WTC11 (cell line): ENCODE measurements at regions not wholly inside any gene's neighbourhood (a gene's known extent, or its start where the extent isn't known, plus 50 kb on each side); places are given as distances from the start of the nearest gene placed in this dataset.

ENCODE experiments used
- ATAC-seq: fragments of 200-7000 bp; cut with Tn5 transposase; 2 replicates; pipeline ENCODE4 v1.10.0; 2021; ENCODE audit warnings: mild to moderate bottlenecking, moderate library complexity
- CTCF ChIA-PET: fragments of 300-600 bp; sonication (Branson Sonifier 250); formaldehyde crosslinking; loops from one replicate; lab custom pipeline; 2021; ENCODE audit warnings: antibody characterized with exemption; lab: Charles Lee
- POLR2A ChIA-PET: fragments of 350-600 bp; sonication (Branson Sonifier 250); formaldehyde crosslinking; loops from one replicate; lab custom pipeline; 2021; ENCODE audit warnings: antibody characterized with exemption; lab: Charles Lee
- DNase-seq: peaks from one replicate; pipeline ENCODE4 v3.0.0; 2021; ENCODE audit warnings: low spot score
- H3K27ac Mint-ChIP-seq: 2 replicates; pipeline ENCODE4 v1.8.0; 2021; ENCODE audit warnings: mixed read lengths
- H3K27me3 Mint-ChIP-seq: 2 replicates; pipeline ENCODE4 v1.8.0; 2021; ENCODE audit warnings: low read depth, mild to moderate bottlenecking, moderate library complexity, mixed read lengths
- H3K36me3 Mint-ChIP-seq: 2 replicates; pipeline ENCODE4 v1.8.0; 2021; ENCODE audit warnings: mixed read lengths
- H3K4me1 Mint-ChIP-seq: 2 replicates; pipeline ENCODE4 v1.8.0; 2022; ENCODE audit warnings: mixed read lengths
- H3K4me3 Mint-ChIP-seq: 2 replicates; pipeline ENCODE4 v1.8.0; 2021; ENCODE audit warnings: mild to moderate bottlenecking, moderate library complexity, mixed read lengths
- H3K9me3 Mint-ChIP-seq: 2 replicates; pipeline ENCODE4 v1.8.0; 2021; ENCODE audit warnings: mixed read lengths
- ATF1 ChIP-seq: sonication (generic); formaldehyde crosslinking; IDR thresholded peaks from 2 replicates; pipeline ENCODE4 v1.8.1; 2023; ENCODE audit warnings: mild to moderate bottlenecking, moderate library complexity, missing genetic modification reagents
- ATF6 ChIP-seq: sonication (generic); formaldehyde crosslinking; IDR thresholded peaks from 2 replicates; pipeline ENCODE4 v1.8.1; 2023; ENCODE audit warnings: mild to moderate bottlenecking, missing genetic modification reagents
- E2F1 ChIP-seq: sonication (generic); formaldehyde crosslinking; IDR thresholded peaks from 2 replicates; pipeline ENCODE4 v1.8.0; 2022; ENCODE audit warnings: mild to moderate bottlenecking, missing genetic modification reagents
- ELF4 ChIP-seq: sonication (generic); formaldehyde crosslinking; IDR thresholded peaks from 2 replicates; pipeline ENCODE4 v1.8.1; 2022; ENCODE audit warnings: low read depth, mild to moderate bottlenecking, moderate library complexity, missing genetic modification reagents
- FOXP4 ChIP-seq: sonication (generic); formaldehyde crosslinking; IDR thresholded peaks from 2 replicates; pipeline ENCODE4 v1.8.0; 2022; ENCODE audit warnings: mild to moderate bottlenecking, missing genetic modification reagents
- HMGA2 ChIP-seq: fragments of 250-450 bp; sonication (Bioruptor Pico); IDR thresholded peaks from 2 replicates; pipeline ENCODE4 v1.4.0; 2021; ENCODE audit warnings: mild to moderate bottlenecking, moderate library complexity
- HMGXB4 ChIP-seq: sonication (generic); formaldehyde crosslinking; IDR thresholded peaks from 2 replicates; pipeline ENCODE4 v1.8.1; 2023; ENCODE audit warnings: mild to moderate bottlenecking, moderate library complexity, missing genetic modification reagents
- IRF1 ChIP-seq: sonication (generic); formaldehyde crosslinking; IDR thresholded peaks from 2 replicates; pipeline ENCODE4 v1.8.0; 2023; ENCODE audit warnings: missing genetic modification reagents
- MAX ChIP-seq: sonication (generic); formaldehyde crosslinking; IDR thresholded peaks from 2 replicates; pipeline ENCODE4 v1.8.0; 2022; ENCODE audit warnings: mild to moderate bottlenecking, missing genetic modification reagents
- MLX ChIP-seq: sonication (generic); formaldehyde crosslinking; IDR thresholded peaks from 2 replicates; pipeline ENCODE4 v1.8.1; 2023; ENCODE audit warnings: mild to moderate bottlenecking, missing genetic modification reagents, moderate library complexity
- NFATC4 ChIP-seq: fragments of 250-450 bp; sonication (Bioruptor Pico); IDR thresholded peaks from 2 replicates; pipeline ENCODE4 v1.9.0; 2021; ENCODE audit warnings: mild to moderate bottlenecking
- OVOL2 ChIP-seq: fragments of 250-450 bp; sonication (Bioruptor Pico); IDR thresholded peaks from 2 replicates; pipeline ENCODE4 v1.9.0; 2021; ENCODE audit warnings: mild to moderate bottlenecking, borderline replicate concordance
- PRRX2 ChIP-seq: fragments of 250-450 bp; sonication (Bioruptor Pico); IDR thresholded peaks from 2 replicates; pipeline ENCODE4 v1.8.0; 2021; ENCODE audit warnings: mild to moderate bottlenecking
- RELA ChIP-seq: sonication (generic); formaldehyde crosslinking; IDR thresholded peaks from 2 replicates; pipeline ENCODE4 v1.8.1; 2022; ENCODE audit warnings: missing genetic modification reagents, mild to moderate bottlenecking, borderline replicate concordance
- SP1 ChIP-seq: sonication (generic); formaldehyde crosslinking; conservative IDR thresholded peaks from 2 replicates; pipeline ENCODE4 v1.8.1; 2022; ENCODE audit warnings: missing genetic modification reagents
- TEAD4 ChIP-seq: sonication (generic); formaldehyde crosslinking; IDR thresholded peaks from 2 replicates; pipeline ENCODE4 v1.8.0; 2022; ENCODE audit warnings: mild to moderate bottlenecking, missing genetic modification reagents
- ZNF232 ChIP-seq: sonication (generic); formaldehyde crosslinking; IDR thresholded peaks from 2 replicates; pipeline ENCODE4 v1.8.0; 2022; ENCODE audit warnings: mild to moderate bottlenecking, missing genetic modification reagents
- ZNF317 ChIP-seq: sonication (generic); formaldehyde crosslinking; IDR thresholded peaks from 2 replicates; pipeline ENCODE4 v1.8.1; 2023; ENCODE audit warnings: low read depth, mild to moderate bottlenecking, moderate library complexity, missing genetic modification reagents, borderline replicate concordance
- ZNF423 ChIP-seq: fragments of 250-450 bp; sonication (Bioruptor Pico); IDR thresholded peaks from 2 replicates; pipeline ENCODE4 v2.1.2; 2022; ENCODE audit warnings: mild to moderate bottlenecking, moderate library complexity
- ZNF425 ChIP-seq: fragments of 250-450 bp; sonication (Bioruptor Pico); conservative IDR thresholded peaks from 2 replicates; pipeline ENCODE4 v1.9.0; 2021; ENCODE audit warnings: mild to moderate bottlenecking
- TF ChIP-seq, protein P1 (sequence below): sonication (generic); formaldehyde crosslinking; conservative IDR thresholded peaks from 2 replicates; pipeline ENCODE4 v1.8.1; 2022; ENCODE audit warnings: mild to moderate bottlenecking, missing genetic modification reagents

DNA sequence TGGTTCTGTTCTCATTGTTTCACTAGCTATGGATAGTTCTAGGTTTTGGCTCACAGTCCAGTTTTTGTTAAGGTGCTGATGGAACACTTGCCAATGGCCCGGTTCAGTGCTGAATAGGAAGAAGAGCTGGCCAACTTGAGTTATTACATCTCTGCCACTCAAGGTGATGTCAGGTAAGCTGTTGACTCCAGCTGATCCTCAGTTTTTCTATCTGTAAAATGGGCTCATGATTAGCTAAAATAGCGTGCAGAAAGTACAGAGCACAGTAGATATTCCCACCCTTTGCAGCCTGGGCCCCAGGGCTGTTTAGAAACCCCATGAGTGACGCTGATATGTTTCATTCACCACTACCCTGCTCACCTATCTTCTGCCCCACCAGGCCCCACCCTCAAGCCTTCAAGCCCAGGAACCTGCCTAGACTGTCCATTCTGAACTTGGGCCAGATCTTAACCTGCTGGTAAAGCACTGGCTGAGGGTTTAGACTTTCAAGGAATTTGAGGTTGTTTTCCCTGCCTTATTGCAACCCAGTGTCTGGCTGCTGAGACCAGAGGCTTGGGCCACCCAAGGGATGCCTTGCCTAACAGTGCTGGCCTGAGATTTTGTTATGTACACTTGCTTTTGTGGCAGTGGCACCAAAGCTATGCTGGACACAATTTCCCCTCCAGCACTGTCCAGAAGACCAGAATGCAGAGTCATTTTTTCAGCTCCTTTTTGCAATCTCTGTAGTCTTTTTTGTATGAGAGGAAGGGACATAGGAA is 378.2 kb upstream of the ZMIZ1 start (continued):
- TF ChIP-seq HMGXB4 (no peak), ZNF317 (CRISPR knock-in tag) (no peak), HMGA2 (CRISPR knock-in tag) (no peak), MAX (CRISPR knock-in tag) (no peak), ZNF423 (no peak), ELF4 (no peak), OVOL2 (no peak), NFATC4 (no peak), SP1 (CRISPR knock-in tag) (no peak), ZNF232 (CRISPR knock-in tag) (no peak), FOXP4 (CRISPR knock-in tag) (no peak), PRRX2 (no peak), ATF1 (CRISPR knock-in tag) (no peak)
- TF ChIP-seq, protein P1, sequence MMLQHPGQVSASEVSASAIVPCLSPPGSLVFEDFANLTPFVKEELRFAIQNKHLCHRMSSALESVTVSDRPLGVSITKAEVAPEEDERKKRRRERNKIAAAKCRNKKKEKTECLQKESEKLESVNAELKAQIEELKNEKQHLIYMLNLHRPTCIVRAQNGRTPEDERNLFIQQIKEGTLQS (CRISPR knock-in tag) = no peak

DNA sequence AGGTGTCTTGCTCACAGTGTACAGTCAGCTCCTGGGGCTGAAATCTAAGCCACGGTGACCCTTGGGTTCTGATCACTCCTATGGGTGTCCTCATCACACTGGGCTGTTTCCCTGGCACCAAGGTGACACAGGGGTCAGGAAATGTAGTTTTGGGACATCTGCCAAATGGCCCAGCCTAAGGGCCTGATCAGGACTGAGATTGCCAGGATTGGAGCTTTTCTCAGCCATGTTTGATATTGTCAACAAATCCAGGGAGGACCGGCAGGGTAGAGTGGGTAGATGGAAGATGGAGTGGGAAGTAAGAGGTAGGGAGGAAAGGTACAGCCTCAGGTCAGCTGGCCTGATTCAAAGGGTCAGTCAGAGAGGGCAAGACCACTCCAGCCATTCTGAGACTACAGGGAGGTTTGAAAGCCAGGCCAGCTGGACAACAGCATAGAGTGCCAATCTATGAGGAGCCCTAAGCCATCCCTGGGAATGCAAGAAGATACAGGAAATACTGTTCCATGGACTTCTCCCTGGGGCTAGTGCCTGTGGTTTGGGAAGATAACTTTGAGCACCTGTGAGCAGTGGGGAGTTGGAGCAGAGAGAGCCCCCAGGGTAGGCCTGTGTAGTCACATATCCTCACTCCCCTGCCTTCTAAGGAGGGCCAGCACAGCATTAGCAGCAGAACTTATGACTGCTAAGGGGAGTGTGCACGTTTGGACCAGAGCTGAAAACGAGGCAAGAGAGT is 377.3 kb upstream of the ZMIZ1 start:
- TF ChIP-seq TEAD4 (CRISPR knock-in tag) (no peak), ATF6 (CRISPR knock-in tag) (no peak)
- H3K36me3 Mint-ChIP-seq = no peaks in the 10 kb centered on the region
- no peaks in the 10 kb centered on the region for H3K4me1 Mint-ChIP-seq
- ATAC-seq = no peak
- H3K4me3 Mint-ChIP-seq = no peak overlapping the region
- no peak for DNase-seq
- peaks cover 5% of the 10 kb centered on the region; the same call in 1 of the 2 replicates for H3K9me3 Mint-ChIP-seq
- H3K27me3 Mint-ChIP-seq = no peaks in the 10 kb centered on the region; the same call in 1 of the 2 replicates
- POLR2A ChIA-PET = no interaction called here
- CTCF ChIA-PET = interaction anchor here (1.0 kb wide), 1 partner anchor 34 kb away, joined by 4 read pairs; no protein-coding TSS in a partner anchor
- no peak overlapping the region for H3K27ac Mint-ChIP-seq

DNA sequence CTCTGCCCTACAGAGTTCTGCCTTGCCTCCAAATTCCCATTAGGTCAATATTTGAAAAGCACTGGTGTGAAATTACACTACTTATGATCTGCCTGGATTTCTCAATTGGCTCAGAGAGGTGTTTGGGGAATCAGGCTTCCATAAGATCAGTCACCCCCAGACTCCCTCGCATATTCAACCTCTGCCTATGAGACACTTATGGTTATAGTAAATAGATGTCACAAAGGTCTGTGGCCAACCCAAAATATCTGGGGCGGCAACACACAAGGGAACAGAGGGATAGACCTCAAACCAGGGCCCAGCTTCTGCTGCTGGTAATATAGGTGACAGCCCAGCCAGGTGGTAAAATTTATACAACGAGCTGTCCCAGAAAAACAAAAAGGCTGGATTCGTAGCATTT is 376.7 kb upstream of the ZMIZ1 start:
- Mint-ChIP-seq H3K4me1 (no peaks in the 10 kb centered on the region), H3K27ac (no peak overlapping the region)
- CTCF ChIA-PET = interaction anchor here (1.8 kb wide), 1 partner anchor 34 kb away, joined by 4 read pairs; no protein-coding TSS in a partner anchor
- no peak for TF ChIP-seq MLX
- no peak for TF ChIP-seq SP1 (CRISPR knock-in tag)
- TF ChIP-seq IRF1 (CRISPR knock-in tag) = no peak
- no peak for TF ChIP-seq RELA (CRISPR knock-in tag)
- TF ChIP-seq ZNF425 (CRISPR knock-in tag) = no peak
- no peak for TF ChIP-seq PRRX2
- no peak for TF ChIP-seq TEAD4 (CRISPR knock-in tag)
- TF ChIP-seq E2F1 = no peak

More for the DNA sequence above, 376.7 kb upstream of the ZMIZ1 start:
- Mint-ChIP-seq H3K4me3 (no peak overlapping the region), H3K9me3 (peaks cover 5% of the 10 kb centered on the region; the same call in 1 of the 2 replicates), H3K36me3 (no peaks in the 10 kb centered on the region), H3K27me3 (peaks cover 2% of the 10 kb centered on the region)
- POLR2A ChIA-PET = no interaction called here
- ATAC-seq (no peak), DNase-seq (no peak)
